GM19463 (cell line): ENCODE measurements at regions not wholly inside any gene's neighbourhood (a gene's known extent, or its start where the extent isn't known, plus 50 kb on each side); places are given as distances from the start of the nearest gene placed in this dataset.
A peak's percentile ranks its signal among the peaks of the same experiment; 100 is the strongest.
"Not testable (repeated sequence)": the region's sequence is repeated elsewhere in the genome, so short reads cannot be mapped to it uniquely, and the experiment has no call there.

ENCODE experiments used
- ATAC-seq: cut with Tn5 transposase; IDR thresholded peaks from one replicate; pipeline ENCODE4 v1.9.1; 2021; ENCODE audit warnings: mild to moderate bottlenecking, moderate library complexity; ENCODE audit not compliant: unreplicated experiment

DNA sequence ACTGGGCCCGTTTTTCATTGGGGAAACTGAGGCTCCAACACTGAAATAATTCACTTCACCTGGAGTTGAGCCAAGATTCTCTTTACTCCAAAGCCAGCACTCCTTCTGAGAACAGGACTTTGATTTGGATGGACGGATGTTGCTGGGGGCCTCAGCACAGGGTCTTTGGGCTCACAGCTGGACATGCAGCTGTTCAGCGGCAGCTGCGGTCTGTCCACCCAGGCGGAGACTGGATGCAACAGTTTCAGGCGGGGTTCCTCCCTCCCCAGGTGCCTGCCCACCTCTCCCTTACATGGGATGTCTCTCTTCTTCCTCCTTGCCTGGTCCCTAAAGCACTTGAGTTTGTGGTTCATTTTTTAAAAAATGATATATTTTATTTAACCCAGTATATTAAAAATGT lies 219.0 kb upstream of the IRX4 start:
- ATAC-seq: no peak

- ATAC-seq: no peak
Measured at GRCh38 chr5:2096887-2097505, 214.3 kb upstream of the IRX4 start.

GRCh38 chr5:2095011-2095410 lies 212.3 kb upstream of the IRX4 start:
- no peak for ATAC-seq

DNA sequence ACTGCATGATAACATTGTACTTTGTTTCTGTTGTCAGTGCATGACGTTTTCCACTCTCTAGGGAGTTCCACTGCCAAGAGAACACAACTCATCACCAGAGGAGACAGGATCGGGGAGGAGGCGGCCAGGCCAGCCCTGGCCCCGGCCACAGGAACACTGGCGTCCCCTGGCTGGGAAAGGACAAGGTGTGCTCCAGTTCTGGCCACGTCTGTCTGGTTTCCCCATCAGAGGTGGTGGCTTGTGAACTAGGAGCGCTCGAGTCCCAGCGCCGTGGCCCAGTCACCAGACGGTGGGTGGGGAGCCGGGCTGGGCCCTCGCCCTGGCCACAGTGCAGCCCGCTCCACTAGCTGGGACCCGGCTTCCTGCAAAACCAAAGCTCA lies 211.9 kb upstream of the IRX4 start:
- no peak for ATAC-seq

DNA sequence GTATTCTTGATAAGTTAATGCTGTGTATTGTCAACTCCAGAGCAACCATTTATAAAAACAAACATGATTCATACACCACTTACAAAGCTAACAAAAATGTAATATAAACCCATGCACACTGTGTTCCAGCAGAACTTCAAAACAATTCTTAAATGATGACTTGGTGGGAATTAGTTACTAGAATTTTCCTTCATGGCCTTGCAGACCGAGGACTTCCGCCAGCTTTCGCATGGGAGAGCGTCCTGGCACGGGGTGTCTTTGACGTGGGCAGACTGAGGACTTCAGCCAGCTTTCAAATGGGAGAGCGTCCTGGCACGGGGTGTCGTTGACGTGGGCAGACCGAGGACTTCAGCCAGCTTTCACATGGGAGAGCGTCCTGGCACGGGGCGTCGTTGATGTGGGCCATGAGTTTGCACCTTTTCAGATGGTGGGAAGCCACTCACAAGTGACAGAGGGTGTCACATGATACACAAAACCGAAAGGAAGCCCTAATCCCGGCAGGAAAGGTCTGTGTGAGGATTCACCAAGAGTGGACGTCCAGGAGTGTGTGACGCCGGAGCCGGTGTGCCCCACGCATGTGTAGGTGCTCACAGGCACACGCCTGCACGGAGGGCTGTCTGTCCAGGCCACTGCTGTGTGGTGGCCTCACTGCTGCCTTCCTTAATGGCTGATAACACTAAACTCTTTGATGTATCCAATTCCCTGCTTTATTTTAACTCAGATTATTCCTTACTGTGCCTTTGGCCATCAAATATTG lies 211.3 kb upstream of the IRX4 start:
- ATAC-seq: no peak

- no peak for ATAC-seq
Measured at GRCh38 chr5:2091921-2092320, 209.2 kb upstream of the IRX4 start.

DNA sequence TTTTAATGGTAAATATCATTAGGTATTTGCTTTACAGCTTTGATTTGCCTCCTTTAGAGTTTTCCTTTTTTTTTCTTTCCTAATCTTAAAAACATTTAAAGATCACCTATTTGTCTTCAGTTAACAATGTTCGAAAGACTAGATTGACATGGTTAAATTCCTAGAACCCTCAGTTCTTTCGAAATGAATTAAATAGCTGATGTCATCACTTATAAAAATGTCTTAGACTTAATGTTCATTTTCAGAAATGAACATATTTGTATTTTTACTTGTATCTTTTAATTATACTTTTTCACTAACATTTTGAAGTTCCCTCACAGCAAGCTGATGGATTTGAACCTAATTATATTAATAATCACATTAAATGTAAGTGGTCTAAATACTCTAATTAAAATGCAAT lies 205.3 kb upstream of the IRX4 start:
- no peak for ATAC-seq

- ATAC-seq: no peak
Measured at GRCh38 chr5:2075365-2075764, 192.6 kb upstream of the IRX4 start.

- no peak for ATAC-seq
Measured at GRCh38 chr5:2071562-2071961, 188.8 kb upstream of the IRX4 start.

DNA sequence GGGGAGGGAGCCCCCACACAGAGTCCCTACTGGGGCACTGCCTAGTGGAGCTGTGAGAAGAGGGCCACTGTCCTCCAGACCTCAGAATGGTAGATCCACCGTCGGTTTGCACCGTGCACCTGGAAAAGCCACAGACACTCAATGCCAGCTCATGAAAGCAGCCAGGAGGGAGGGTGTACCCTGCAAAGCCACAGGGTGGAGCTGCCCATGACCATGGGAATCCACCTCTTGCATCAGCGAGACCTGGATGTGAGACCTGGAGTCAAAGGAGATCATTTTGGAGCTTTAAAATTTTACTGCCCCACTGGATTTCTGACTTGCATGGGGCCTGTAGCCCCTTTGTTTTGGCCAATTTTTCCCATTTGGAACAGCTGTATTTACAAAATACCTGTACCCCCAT lies 188.1 kb upstream of the IRX4 start:
- not testable (repeated sequence) for ATAC-seq

DNA sequence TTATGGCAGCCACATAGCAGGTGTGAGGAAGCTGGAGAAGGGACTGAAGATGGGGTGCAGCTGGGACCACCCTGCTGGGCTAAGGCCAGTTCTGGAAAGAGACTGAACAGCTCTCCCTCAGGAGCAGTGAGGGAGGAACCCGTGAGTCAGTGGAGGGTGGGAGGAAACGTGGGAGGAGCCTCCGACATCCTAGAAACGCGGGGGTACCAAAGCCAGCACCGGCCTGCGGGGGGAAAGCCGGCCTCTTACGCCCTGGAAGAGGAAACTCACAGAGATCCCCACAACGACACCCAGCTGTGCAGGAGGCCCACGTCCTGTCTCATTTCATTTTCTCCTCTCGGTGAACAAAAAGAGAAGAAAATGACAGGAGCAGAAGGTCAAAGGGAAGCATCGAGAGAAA lies 185.8 kb upstream of the IRX4 start:
- no peak for ATAC-seq

DNA sequence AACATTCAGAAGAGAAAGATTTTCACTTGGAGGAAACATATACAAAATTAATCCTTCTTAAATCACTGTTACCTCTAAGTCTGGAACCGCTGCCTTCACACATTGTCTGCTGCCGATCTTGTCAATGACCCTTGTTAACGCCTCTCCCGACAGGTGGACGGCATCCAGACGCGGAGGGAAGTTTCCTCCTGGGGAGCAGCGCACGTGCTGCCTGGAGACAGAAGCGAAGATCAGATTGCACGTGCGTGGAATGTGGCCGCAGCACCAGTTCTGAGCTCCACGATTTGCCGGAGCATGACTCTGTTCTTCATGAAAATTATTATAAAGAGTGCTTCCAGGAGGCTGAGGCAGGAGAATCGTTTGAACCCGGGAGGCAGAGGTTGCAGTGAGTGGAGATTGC lies 183.6 kb upstream of the IRX4 start:
- no peak for ATAC-seq

DNA sequence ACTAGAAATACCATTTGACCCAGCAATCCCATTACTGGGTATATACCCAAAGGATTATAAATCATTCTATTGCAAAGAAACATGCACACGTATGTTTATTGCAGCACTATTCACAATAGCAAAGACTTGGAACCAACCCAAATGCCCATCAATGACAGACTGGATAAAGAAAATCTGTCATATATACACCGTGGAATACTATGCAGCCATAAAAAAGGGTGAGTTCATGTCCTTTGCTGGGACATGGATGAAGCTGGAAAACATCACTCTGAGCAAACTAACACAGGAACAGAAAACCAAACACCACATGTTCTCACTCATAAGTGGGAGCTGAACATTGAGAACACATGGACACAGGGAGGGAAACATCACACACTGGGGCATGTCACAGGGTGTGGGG lies 180.7 kb upstream of the IRX4 start:
- ATAC-seq: not testable (repeated sequence)

GRCh38 chr5:2052687-2053086 lies 170.0 kb upstream of the IRX4 start:
- ATAC-seq: no peak

- ATAC-seq: no peak
Measured at GRCh38 chr5:2049876-2050275, 167.2 kb upstream of the IRX4 start.

GRCh38 chr5:2048664-2049063 lies 165.9 kb upstream of the IRX4 start:
- ATAC-seq: no peak

- no peak for ATAC-seq
Measured at GRCh38 chr5:2047341-2047927, 164.7 kb upstream of the IRX4 start.

- ATAC-seq: no peak
Measured at GRCh38 chr5:2044041-2044440, 161.3 kb upstream of the IRX4 start.

DNA sequence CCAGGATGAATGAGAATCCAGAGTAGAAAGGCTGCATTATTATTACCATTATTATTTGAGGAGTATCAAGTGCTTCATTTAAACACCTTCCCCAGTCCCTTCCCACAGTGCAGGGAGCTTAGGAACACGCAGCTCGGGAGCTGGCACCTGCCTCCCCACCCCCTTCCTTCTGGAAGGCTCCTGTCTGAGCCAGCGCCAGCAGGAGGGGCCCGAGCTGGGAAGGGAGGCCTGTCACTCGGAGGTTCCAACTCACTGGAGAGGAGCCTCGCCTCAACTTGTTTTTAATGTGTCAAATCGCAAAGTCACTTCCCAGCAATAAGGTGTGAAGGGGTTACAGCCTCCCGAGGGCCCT lies 156.4 kb upstream of the IRX4 start:
- no peak for ATAC-seq

DNA sequence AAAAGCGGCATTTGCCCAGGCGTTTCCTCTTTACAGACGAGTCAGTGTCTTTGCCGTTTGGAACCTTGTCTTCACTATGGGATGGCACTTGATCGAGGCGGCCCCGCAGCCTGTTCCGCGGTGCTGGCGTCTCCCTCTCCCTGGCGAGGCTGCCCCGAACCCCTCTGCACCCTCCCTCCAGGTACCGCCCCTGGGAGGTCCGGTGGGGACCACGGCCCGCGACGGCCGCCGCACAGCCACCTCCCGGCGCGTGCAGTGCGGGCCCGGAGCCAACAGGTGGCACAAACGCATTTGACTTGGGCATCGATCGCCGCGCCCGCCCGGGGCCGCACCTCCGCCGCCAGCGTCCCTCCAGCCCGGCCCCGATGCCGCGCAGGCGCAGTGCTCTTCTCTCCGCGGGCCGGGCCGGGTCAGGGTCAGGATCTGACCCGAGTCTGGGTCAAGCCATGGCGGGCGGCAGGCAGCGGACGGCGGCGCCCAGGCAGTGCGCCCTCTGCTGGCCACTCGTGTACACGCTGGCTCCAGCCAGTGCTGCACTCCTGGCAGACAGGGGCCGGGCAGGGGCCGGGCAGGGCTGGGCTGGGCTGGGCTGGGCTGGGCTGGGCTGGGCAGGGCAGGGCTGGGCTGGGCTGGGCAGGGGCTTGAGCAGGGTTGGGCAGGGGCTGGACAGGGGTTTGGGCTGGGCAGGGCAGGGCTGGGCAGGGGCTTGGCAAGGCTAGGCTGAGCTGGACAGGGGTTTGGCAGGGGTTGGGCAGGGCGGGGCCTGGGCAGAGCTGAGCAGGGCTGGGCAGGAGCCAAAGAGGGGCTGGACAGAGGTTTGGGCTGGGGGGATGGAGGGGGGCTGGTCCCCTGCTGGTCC lies 155.8 kb upstream of the IRX4 start:
- peak; percentile 95 for ATAC-seq

DNA sequence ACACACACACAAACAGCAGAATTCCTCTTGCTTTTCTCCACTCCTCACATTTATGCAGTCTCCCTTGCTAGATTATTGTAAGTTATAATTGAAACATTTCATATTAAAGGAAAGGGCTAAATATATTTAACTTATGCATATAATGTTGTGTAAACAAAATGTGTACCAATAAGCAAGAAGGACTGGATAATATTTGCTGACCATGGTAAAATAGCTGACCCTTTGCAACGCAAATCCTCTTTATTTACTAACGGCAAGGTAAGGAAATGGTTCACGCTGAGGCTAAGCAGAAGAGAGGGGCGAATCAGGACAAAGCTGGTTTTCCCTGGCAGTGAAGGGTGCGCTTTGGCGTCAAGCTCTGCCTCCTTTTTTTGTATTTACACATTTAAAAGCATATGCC lies 154.2 kb upstream of the IRX4 start:
- no peak for ATAC-seq

- ATAC-seq: no peak
Measured at GRCh38 chr5:2032432-2032831, 149.7 kb upstream of the IRX4 start.
